GM21737 (cell line): ENCODE measurements at regions not wholly inside any gene's neighbourhood (a gene's known extent, or its start where the extent isn't known, plus 50 kb on each side); places are given as distances from the start of the nearest gene placed in this dataset.
"Not testable (repeated sequence)": the region's sequence is repeated elsewhere in the genome, so short reads cannot be mapped to it uniquely, and the experiment has no call there.

Experiments
- ATAC-seq: cut with Tn5 transposase; IDR thresholded peaks from one replicate; pipeline ENCODE4 v1.9.1; 2021; ENCODE audit warnings: mild to moderate bottlenecking, moderate library complexity; ENCODE audit not compliant: unreplicated experiment

- no peak for ATAC-seq
These were observed 345.7 kb upstream of the RUNX1 start for GRCh38 chr21:35394634-35395369.

GRCh38 chr21:35394049-35394448 is 344.9 kb upstream of the RUNX1 start:
- no peak for ATAC-seq

DNA sequence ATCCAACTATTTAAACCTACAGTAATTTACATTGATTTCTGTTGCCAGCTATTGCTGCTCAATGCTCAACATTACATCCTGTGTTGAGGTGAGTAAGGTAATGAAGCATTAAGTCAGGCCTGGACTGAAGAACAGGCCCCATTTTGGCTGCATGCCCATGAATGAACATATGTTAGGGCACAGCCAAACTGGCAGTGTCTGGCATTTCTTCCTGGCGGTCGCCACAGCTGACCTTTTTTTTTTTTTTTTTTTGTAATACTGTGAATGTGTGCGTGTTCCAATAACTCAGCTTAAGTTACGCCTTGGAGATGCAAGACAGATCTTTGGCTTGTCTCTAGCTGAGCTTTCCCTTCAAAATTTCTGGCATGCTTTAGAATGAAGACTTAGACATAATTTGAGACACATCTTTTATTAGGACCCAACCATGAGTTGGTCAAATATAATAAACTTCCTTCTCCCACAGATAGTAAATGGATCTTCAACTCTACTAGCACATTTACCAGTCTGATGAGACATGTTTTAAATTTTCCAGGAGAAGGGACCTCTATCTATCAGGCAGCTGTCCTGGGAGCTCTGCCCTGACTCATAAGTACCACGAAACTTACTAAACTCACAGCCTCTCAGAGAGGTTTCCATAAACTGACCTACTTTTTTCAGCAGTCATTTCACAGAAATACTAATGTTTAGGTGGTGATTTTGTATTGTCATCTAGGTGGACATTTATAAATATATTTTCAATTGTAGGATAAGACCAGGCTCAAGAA is 341.1 kb upstream of the RUNX1 start:
- no peak for ATAC-seq

GRCh38 chr21:35386491-35387079 is 337.5 kb upstream of the RUNX1 start:
- no peak for ATAC-seq

GRCh38 chr21:35384375-35384774 is 335.3 kb upstream of the RUNX1 start:
- ATAC-seq: no peak

GRCh38 chr21:35382696-35383095 is 333.6 kb upstream of the RUNX1 start:
- ATAC-seq: no peak

GRCh38 chr21:35381743-35382310 is 332.7 kb upstream of the RUNX1 start:
- no peak for ATAC-seq

- ATAC-seq: not testable (repeated sequence)
These were observed 331.2 kb upstream of the RUNX1 start for GRCh38 chr21:35380304-35380703.

GRCh38 chr21:35378881-35379280 is 329.8 kb upstream of the RUNX1 start:
- no peak for ATAC-seq

- no peak for ATAC-seq
These were observed 328.5 kb upstream of the RUNX1 start for GRCh38 chr21:35377505-35378090.

GRCh38 chr21:35376406-35377135 is 327.5 kb upstream of the RUNX1 start:
- no peak for ATAC-seq

- no peak for ATAC-seq
These were observed 326.0 kb upstream of the RUNX1 start for GRCh38 chr21:35375115-35375514.

DNA sequence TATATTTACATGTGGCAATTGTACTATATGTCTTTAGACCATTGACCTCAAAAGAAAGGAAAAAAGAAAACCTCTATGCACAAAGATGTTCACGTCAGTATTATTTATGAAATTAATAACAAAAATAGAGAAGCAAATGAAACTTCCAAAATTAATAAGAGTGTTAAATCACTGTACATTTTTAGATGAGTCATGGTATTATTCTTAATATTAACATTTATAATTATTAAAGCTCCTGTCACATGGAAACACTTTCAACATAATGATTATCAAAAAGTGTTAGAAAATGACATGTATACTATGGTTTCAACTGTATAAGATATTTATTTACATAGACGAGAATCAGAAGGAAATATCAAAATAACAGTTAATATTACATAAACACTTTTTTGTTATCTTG is 324.9 kb upstream of the RUNX1 start:
- ATAC-seq: no peak

DNA sequence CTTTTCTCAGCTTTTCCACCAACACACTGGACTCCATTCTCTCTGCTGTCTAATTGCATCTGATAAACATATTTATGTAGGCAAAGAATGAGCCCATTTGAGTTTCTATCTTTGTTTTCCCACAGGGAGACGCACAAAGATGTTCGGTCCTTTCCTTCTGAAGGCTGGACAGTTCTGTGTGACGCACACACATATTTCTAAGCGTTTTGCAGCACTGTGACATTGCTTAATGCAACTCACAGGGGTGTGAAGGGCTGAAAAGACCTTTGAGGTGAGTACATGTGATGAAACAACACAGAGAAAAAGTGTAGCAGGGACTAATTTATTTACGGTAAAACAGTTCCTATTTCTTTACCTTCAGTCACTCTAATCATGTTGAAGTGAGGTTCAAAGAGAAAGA is 323.1 kb upstream of the RUNX1 start:
- ATAC-seq: no peak

GRCh38 chr21:35370671-35371070 is 321.6 kb upstream of the RUNX1 start:
- no peak for ATAC-seq

GRCh38 chr21:35370071-35370470 is 321.0 kb upstream of the RUNX1 start:
- ATAC-seq: no peak

- no peak for ATAC-seq
These were observed 319.2 kb upstream of the RUNX1 start for GRCh38 chr21:35368326-35368725.

GRCh38 chr21:35367553-35367952 is 318.5 kb upstream of the RUNX1 start:
- ATAC-seq: no peak

DNA sequence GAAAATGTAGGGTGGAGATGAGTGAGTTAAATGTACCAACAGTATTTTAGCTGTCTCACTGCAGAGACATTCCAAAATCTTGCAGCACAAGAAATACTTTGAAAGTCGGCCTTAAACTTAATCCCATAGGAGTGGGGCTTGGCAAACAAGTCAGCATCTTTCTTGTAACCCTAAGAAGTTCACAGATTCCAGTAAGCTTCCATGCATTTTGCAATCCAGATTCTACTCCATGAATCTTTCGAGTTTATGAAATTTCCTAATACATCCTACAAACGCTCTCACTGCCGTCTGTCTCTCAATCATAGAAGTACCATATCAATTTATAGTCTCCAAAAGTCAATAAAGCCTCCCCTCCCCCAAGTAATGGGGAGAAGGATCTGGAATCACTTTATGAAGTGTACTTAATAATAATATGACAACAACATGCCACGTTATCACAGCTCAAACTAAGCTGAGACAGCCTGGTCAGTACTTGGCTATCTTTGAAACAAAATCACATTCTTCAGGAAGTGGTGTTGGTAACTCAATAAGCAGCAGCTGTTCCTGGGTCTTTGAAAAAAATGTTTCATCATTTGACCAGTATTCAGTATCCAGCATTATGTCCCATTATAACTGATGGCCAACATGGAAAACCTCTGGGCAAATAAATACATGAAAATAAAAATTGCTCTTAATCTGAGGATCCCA is 317.4 kb upstream of the RUNX1 start:
- ATAC-seq: no peak

GRCh38 chr21:35363458-35363857 is 314.4 kb upstream of the RUNX1 start:
- ATAC-seq: no peak
